GM23338 (cell line): ENCODE measurements at regions not wholly inside any gene's neighbourhood (a gene's known extent, or its start where the extent isn't known, plus 50 kb on each side); places are given as distances from the start of the nearest gene placed in this dataset.

Source experiments
- CREB1 ChIP-seq: fragments of 250-450 bp; sonication (Bioruptor Pico); IDR thresholded peaks from 2 replicates; pipeline ENCODE4 v1.5.0; 2020; ENCODE audit warnings: low read depth, mild to moderate bottlenecking, moderate library complexity
- EZH2 ChIP-seq: fragments of 200-600 bp; sonication (generic); IDR thresholded peaks from one replicate; pipeline ENCODE4 v1.8.0; 2017; ENCODE audit warnings: antibody characterized with exemption, mild to moderate bottlenecking, low read depth; ENCODE audit not compliant: unreplicated experiment
- EZH2phosphoT487 ChIP-seq: fragments of 200-600 bp; sonication (generic); IDR thresholded peaks from one replicate; pipeline ENCODE4 v1.8.1; 2018; ENCODE audit warnings: antibody characterized with exemption; ENCODE audit not compliant: unreplicated experiment
- JUNB ChIP-seq: IDR thresholded peaks from one replicate; pipeline ENCODE4 v1.6.1; 2016; ENCODE audit warnings: antibody characterized with exemption; ENCODE audit not compliant: unreplicated experiment
- POLR2AphosphoS5 ChIP-seq: IDR thresholded peaks from 2 replicates; pipeline ENCODE4 v1.6.1; 2016; ENCODE audit warnings: antibody characterized with exemption, low read depth
- STAT1 ChIP-seq: IDR thresholded peaks from one replicate; pipeline ENCODE4 v1.6.1; 2016; ENCODE audit warnings: antibody characterized with exemption; ENCODE audit not compliant: unreplicated experiment
- ZNF114 ChIP-seq: fragments of 250-450 bp; sonication (Bioruptor Pico); IDR thresholded peaks from 2 replicates; pipeline ENCODE4 v1.5.0; 2020; ENCODE audit warnings: mild to moderate bottlenecking, moderate library complexity
- ZNF331 ChIP-seq: fragments of 250-450 bp; sonication (Bioruptor Pico); IDR thresholded peaks from 2 replicates; pipeline ENCODE4 v1.5.0; 2020; ENCODE audit warnings: low read depth, mild to moderate bottlenecking, moderate library complexity
- TF ChIP-seq, protein P1 (sequence below), 2 experiments: fragments of 200-600 bp in 1 of 2; sonication (generic) in 1 of 2; conservative IDR thresholded peaks; 2 replicates each; pipeline versions ENCODE4 v1.5.1 to v1.6.1; 2016 to 2017; ENCODE audit warnings: antibody characterized with exemption in 2 of 2, low read depth in 2 of 2, mild to moderate bottlenecking in 2 of 2, moderate library complexity in 1 of 2
- TF ChIP-seq, protein P2 (sequence below): fragments of 250-450 bp; sonication (Bioruptor Pico); IDR thresholded peaks from 2 replicates; pipeline ENCODE4 v1.5.0; 2020; ENCODE audit warnings: mild to moderate bottlenecking, moderate library complexity
- TF ChIP-seq, protein P3 (sequence below): IDR thresholded peaks from one replicate; pipeline ENCODE4 v1.6.1; 2018; ENCODE audit warnings: antibody characterized with exemption; ENCODE audit not compliant: unreplicated experiment
- TF ChIP-seq, protein P4 (sequence below): IDR thresholded peaks from 2 replicates; pipeline ENCODE4 v1.6.1; 2016; ENCODE audit warnings: antibody characterized with exemption

DNA sequence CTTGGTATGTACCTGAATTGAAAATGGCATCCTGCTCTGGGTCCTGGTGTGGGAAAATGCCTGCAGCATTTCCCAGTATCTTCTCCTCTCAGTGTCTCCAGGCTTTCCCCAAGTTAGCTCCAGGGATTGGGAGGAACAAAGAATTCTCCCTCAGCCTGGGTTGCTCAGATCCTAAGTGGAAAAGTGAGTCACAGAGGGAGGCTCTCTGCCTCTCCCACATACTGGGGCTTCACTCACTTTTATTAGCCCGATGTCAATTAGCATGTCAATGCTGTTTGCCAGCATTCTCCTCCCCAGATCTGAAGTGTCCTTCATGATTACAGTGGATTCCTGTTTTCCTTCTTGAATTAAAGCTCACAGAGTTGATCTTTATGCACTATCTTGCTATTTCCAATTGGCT, 655.0 kb downstream of the EPHA3 start:
- TF ChIP-seq POLR2AphosphoS5 (no peak), EZH2 (no peak), EZH2phosphoT487 (no peak), CREB1 (CRISPR knock-in tag) (no peak), JUNB (no peak), ZNF114 (CRISPR knock-in tag) (no peak), STAT1 (no peak), ZNF331 (CRISPR knock-in tag) (no peak)
- TF ChIP-seq, protein P1, sequence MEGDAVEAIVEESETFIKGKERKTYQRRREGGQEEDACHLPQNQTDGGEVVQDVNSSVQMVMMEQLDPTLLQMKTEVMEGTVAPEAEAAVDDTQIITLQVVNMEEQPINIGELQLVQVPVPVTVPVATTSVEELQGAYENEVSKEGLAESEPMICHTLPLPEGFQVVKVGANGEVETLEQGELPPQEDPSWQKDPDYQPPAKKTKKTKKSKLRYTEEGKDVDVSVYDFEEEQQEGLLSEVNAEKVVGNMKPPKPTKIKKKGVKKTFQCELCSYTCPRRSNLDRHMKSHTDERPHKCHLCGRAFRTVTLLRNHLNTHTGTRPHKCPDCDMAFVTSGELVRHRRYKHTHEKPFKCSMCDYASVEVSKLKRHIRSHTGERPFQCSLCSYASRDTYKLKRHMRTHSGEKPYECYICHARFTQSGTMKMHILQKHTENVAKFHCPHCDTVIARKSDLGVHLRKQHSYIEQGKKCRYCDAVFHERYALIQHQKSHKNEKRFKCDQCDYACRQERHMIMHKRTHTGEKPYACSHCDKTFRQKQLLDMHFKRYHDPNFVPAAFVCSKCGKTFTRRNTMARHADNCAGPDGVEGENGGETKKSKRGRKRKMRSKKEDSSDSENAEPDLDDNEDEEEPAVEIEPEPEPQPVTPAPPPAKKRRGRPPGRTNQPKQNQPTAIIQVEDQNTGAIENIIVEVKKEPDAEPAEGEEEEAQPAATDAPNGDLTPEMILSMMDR (conservative IDR thresholded peaks at IDR 0.05; ENCODE audit: low read depth in 2 of 2): no peak
- TF ChIP-seq, protein P2, sequence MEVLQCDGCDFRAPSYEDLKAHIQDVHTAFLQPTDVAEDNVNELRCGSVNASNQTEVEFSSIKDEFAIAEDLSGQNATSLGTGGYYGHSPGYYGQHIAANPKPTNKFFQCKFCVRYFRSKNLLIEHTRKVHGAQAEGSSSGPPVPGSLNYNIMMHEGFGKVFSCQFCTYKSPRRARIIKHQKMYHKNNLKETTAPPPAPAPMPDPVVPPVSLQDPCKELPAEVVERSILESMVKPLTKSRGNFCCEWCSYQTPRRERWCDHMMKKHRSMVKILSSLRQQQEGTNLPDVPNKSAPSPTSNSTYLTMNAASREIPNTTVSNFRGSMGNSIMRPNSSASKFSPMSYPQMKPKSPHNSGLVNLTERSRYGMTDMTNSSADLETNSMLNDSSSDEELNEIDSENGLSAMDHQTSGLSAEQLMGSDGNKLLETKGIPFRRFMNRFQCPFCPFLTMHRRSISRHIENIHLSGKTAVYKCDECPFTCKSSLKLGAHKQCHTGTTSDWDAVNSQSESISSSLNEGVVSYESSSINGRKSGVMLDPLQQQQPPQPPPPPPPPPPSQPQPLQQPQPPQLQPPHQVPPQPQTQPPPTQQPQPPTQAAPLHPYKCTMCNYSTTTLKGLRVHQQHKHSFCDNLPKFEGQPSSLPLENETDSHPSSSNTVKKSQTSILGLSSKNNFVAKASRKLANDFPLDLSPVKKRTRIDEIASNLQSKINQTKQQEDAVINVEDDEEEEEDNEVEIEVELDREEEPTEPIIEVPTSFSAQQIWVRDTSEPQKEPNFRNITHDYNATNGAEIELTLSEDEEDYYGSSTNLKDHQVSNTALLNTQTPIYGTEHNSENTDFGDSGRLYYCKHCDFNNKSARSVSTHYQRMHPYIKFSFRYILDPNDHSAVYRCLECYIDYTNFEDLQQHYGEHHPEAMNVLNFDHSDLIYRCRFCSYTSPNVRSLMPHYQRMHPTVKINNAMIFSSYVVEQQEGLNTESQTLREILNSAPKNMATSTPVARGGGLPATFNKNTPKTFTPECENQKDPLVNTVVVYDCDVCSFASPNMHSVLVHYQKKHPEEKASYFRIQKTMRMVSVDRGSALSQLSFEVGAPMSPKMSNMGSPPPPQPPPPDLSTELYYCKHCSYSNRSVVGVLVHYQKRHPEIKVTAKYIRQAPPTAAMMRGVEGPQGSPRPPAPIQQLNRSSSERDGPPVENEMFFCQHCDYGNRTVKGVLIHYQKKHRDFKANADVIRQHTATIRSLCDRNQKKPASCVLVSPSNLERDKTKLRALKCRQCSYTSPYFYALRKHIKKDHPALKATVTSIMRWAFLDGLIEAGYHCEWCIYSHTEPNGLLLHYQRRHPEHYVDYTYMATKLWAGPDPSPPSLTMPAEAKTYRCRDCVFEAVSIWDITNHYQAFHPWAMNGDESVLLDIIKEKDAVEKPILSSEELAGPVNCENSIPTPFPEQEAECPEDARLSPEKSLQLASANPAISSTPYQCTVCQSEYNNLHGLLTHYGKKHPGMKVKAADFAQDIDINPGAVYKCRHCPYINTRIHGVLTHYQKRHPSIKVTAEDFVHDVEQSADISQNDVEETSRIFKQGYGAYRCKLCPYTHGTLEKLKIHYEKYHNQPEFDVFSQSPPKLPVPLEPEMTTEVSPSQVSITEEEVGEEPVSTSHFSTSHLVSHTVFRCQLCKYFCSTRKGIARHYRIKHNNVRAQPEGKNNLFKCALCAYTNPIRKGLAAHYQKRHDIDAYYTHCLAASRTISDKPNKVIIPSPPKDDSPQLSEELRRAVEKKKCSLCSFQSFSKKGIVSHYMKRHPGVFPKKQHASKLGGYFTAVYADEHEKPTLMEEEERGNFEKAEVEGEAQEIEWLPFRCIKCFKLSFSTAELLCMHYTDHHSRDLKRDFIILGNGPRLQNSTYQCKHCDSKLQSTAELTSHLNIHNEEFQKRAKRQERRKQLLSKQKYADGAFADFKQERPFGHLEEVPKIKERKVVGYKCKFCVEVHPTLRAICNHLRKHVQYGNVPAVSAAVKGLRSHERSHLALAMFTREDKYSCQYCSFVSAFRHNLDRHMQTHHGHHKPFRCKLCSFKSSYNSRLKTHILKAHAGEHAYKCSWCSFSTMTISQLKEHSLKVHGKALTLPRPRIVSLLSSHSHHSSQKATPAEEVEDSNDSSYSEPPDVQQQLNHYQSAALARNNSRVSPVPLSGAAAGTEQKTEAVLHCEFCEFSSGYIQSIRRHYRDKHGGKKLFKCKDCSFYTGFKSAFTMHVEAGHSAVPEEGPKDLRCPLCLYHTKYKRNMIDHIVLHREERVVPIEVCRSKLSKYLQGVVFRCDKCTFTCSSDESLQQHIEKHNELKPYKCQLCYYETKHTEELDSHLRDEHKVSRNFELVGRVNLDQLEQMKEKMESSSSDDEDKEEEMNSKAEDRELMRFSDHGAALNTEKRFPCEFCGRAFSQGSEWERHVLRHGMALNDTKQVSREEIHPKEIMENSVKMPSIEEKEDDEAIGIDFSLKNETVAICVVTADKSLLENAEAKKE (CRISPR knock-in tag): no peak
- TF ChIP-seq, protein P3, sequence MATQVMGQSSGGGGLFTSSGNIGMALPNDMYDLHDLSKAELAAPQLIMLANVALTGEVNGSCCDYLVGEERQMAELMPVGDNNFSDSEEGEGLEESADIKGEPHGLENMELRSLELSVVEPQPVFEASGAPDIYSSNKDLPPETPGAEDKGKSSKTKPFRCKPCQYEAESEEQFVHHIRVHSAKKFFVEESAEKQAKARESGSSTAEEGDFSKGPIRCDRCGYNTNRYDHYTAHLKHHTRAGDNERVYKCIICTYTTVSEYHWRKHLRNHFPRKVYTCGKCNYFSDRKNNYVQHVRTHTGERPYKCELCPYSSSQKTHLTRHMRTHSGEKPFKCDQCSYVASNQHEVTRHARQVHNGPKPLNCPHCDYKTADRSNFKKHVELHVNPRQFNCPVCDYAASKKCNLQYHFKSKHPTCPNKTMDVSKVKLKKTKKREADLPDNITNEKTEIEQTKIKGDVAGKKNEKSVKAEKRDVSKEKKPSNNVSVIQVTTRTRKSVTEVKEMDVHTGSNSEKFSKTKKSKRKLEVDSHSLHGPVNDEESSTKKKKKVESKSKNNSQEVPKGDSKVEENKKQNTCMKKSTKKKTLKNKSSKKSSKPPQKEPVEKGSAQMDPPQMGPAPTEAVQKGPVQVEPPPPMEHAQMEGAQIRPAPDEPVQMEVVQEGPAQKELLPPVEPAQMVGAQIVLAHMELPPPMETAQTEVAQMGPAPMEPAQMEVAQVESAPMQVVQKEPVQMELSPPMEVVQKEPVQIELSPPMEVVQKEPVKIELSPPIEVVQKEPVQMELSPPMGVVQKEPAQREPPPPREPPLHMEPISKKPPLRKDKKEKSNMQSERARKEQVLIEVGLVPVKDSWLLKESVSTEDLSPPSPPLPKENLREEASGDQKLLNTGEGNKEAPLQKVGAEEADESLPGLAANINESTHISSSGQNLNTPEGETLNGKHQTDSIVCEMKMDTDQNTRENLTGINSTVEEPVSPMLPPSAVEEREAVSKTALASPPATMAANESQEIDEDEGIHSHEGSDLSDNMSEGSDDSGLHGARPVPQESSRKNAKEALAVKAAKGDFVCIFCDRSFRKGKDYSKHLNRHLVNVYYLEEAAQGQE: no peak
- TF ChIP-seq, protein P4, sequence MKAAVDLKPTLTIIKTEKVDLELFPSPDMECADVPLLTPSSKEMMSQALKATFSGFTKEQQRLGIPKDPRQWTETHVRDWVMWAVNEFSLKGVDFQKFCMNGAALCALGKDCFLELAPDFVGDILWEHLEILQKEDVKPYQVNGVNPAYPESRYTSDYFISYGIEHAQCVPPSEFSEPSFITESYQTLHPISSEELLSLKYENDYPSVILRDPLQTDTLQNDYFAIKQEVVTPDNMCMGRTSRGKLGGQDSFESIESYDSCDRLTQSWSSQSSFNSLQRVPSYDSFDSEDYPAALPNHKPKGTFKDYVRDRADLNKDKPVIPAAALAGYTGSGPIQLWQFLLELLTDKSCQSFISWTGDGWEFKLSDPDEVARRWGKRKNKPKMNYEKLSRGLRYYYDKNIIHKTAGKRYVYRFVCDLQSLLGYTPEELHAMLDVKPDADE: no peak
